ENCODE measurements at regions not wholly inside any gene's neighbourhood (a gene's known extent, or its start where the extent isn't known, plus 50 kb on each side); places are given as distances from the start of the nearest gene placed in this dataset.

GRCh38 chr16:16940351-16940750, 530.4 kb downstream of the XYLT1 start:
- no peaks in the 10 kb centered on the region for H3K36me3 ChIP-seq (ENCODE audit: control insufficient read depth, insufficient read depth, low read length)
- H3K18ac ChIP-seq (ENCODE audit: low read depth, low read length) = no peak overlapping the region
- H3K9ac ChIP-seq (ENCODE audit: low read depth, low read length) = no peak overlapping the region
- intact Hi-C loops (cut with micrococcal nuclease) = no loop called here
- in situ Hi-C loops (cut with MboI; ENCODE audit: low sequenced_read_pairs) = no loop called here
- no peak overlapping the region for H3K27ac ChIP-seq (ENCODE audit: insufficient read depth, low read length)
- H2BK20ac ChIP-seq (ENCODE audit: low read depth, low read length) = no peak overlapping the region
- H4K91ac ChIP-seq (ENCODE audit: insufficient read depth, low read depth, low read length) = no peak overlapping the region
- no peak overlapping the region for H2BK5ac ChIP-seq (ENCODE audit: low read depth, low read length, poor library complexity, severe bottlenecking)
- no peak overlapping the region for H4K8ac ChIP-seq (ENCODE audit: low read depth in 2 of 2, low read length in 2 of 2)
- no peaks in the 10 kb centered on the region; the same call in 1 of the 2 replicates for H3K9me3 ChIP-seq (ENCODE audit: control insufficient read depth, insufficient read depth, low read length)
- no peak for DNase-seq
- no peak overlapping the region for H3K4ac ChIP-seq (ENCODE audit: low read depth, low read length)
- ChIA-PET CTCF (no interaction called here), POLR2A (ENCODE audit: unreplicated experiment) (no interaction called here)
- no peak for TF ChIP-seq BHLHE40 (IDR thresholded peaks at IDR 0.05; ENCODE audit: low read depth, low read length)
- no peak for TF ChIP-seq ELK1 (IDR thresholded peaks at IDR 0.05; ENCODE audit: borderline replicate concordance, low read depth, low read length)
- no peak for TF ChIP-seq USF2 (IDR thresholded peaks at IDR 0.05; ENCODE audit: low read depth, low read length)
- no peak for TF ChIP-seq CTCF (conservative IDR thresholded peaks at IDR 0.05; ENCODE audit: low read depth, low read length)
- no peak for TF ChIP-seq POLR2A (IDR thresholded peaks at IDR 0.05; ENCODE audit: low read depth, low read length)
- no peak for TF ChIP-seq CEBPB (IDR thresholded peaks at IDR 0.05; ENCODE audit: low read depth, low read length)
- TF ChIP-seq MAFK (IDR thresholded peaks at IDR 0.05; ENCODE audit: low read depth, low read length) = no peak
- TF ChIP-seq NFE2L2 (IDR thresholded peaks at IDR 0.05; ENCODE audit: low read depth, low read length) = no peak
- no peak for TF ChIP-seq FOS (IDR thresholded peaks at IDR 0.05; ENCODE audit: low read depth, low read length)
- no peak for TF ChIP-seq RFX5 (IDR thresholded peaks at IDR 0.05; ENCODE audit: low read depth, low read length)
- TF ChIP-seq MXI1 (IDR thresholded peaks at IDR 0.05; ENCODE audit: borderline replicate concordance, low read depth, low read length) = no peak
- TF ChIP-seq MAZ (IDR thresholded peaks at IDR 0.05; ENCODE audit: borderline replicate concordance, low read depth, low read length) = no peak
- no peak for TF ChIP-seq SMC3 (IDR thresholded peaks at IDR 0.05; ENCODE audit: low read depth, low read length)
- no peak for TF ChIP-seq RAD21 (IDR thresholded peaks at IDR 0.05; ENCODE audit: low read length)
- TF ChIP-seq RCOR1 (IDR thresholded peaks at IDR 0.05; ENCODE audit: insufficient replicate concordance, low read length) = no peak
- no peak for TF ChIP-seq CHD1 (IDR thresholded peaks at IDR 0.05; ENCODE audit: low read depth, low read length)
- dilution Hi-C loops (cut with HindIII; ENCODE audit: low sequenced_read_pairs, unreplicated experiment) = no loop called here
- no peak overlapping the region for H3K56ac ChIP-seq (ENCODE audit: extremely low read depth, insufficient read depth, low read length)
- H3K27me3 ChIP-seq (ENCODE audit: control insufficient read depth, insufficient read depth, low read length) = no peaks in the 10 kb centered on the region
- no peak overlapping the region for H4K5ac ChIP-seq (ENCODE audit: low read depth, low read length)
- H3K23ac ChIP-seq (ENCODE audit: low read depth, low read length) = no peak overlapping the region
- no CpG with 5 or more reads among the region's 7 CpGs for WGBS, 2 experiments (ENCODE audit: extremely low coverage in 2 of 2, insufficient read length in 1 of 2)
- no peaks in the 10 kb centered on the region for H3K4me1 ChIP-seq (ENCODE audit: control insufficient read depth, insufficient read depth, low read length)
- H2AK5ac ChIP-seq (ENCODE audit: low read depth, low read length) = no peak overlapping the region
- no peak overlapping the region for H3K4me3 ChIP-seq (ENCODE audit: insufficient read depth, low read depth, low read length)
- no peak overlapping the region for H2AK9ac ChIP-seq (replicated peaks; ENCODE audit: low read depth, low read length, poor library complexity)
- no peak overlapping the region for H2BK15ac ChIP-seq (ENCODE audit: low read depth, low read length)
- no peak overlapping the region for H2BK120ac ChIP-seq (ENCODE audit: low read depth, low read length)
- no peak overlapping the region for H3K14ac ChIP-seq (replicated peaks; ENCODE audit: low read depth, low read length)
- no peak overlapping the region for H2AFZ ChIP-seq (replicated peaks; ENCODE audit: low read length, poor library complexity)
- ATAC-seq (ENCODE audit: low read depth) = no peak
- H3K4me2 ChIP-seq (ENCODE audit: low read depth, low read length) = no peak overlapping the region
- no peaks in the 10 kb centered on the region for H3K9me1 ChIP-seq (ENCODE audit: insufficient read depth, low read length)
- H4K20me1 ChIP-seq (ENCODE audit: insufficient read depth, low read length) = no peaks in the 10 kb centered on the region
- no peaks in the 10 kb centered on the region for H3K79me1 ChIP-seq (ENCODE audit: low read depth in 1 of 2, low read length in 2 of 2)
- no TSS peak for BruUV-seq (replicated peaks)
